ENCODE measurements at regions not wholly inside any gene's neighbourhood (a gene's known extent, or its start where the extent isn't known, plus 50 kb on each side); places are given as distances from the start of the nearest gene placed in this dataset.

DNA sequence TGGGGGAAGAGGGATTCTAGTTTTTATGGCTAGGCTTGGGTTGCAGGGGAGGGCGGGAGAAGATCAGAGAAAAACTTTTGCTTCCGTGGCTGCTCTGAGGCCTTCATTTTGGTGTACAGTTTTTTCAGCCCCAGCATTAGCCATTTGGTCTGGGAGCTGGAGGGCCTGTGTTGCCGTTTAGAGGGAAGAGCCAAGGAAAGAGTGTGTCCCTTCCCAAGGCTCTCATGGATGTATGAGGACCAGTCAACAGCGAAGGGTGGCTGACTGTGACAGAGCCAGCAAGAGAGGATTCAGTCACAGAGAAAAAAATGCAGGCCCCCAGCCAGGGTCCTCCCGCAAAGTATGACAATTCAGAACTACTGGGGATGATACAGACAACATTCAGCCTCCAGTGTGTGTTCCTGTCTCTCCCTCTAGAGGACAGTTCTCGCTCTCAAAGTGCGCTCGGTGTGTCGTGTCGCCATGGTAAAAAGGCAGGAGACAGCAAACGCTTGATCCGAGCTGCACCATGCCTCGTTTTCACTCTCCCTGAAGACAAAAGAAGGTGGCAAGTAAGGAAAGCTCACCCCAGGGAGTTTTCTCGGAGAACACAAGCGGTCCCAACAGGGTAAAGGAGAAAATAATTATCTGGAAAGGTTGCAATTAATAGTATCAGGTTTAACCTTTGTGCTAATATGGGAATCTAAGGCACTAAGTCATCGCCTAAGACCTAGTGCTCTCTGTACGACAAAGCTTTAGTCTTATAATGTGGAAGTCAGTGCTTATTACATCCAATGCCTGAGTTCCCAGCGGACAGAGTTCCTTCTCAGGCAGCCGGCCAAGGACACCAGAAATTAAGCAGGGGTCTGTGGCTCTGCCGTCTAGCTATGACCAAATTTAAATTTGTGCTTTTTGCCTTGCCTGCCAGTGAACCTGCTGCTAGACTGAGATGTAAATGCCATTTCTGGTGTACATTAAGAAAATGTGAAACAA is 157.3 kb upstream of the PLXNC1 start:
- no peak for TF ChIP-seq EP300 (IDR thresholded peaks at IDR 0.05)
- no peak for TF ChIP-seq POLR2A (IDR thresholded peaks at IDR 0.05)
